HG02870 (cell line): ENCODE measurements at regions not wholly inside any gene's neighbourhood (a gene's known extent, or its start where the extent isn't known, plus 50 kb on each side); places are given as distances from the start of the nearest gene placed in this dataset.

Source experiments
- ATAC-seq: cut with Tn5 transposase; IDR thresholded peaks from one replicate; pipeline ENCODE4 v1.9.1; 2021; ENCODE audit warnings: mild to moderate bottlenecking, moderate library complexity; ENCODE audit not compliant: unreplicated experiment

DNA sequence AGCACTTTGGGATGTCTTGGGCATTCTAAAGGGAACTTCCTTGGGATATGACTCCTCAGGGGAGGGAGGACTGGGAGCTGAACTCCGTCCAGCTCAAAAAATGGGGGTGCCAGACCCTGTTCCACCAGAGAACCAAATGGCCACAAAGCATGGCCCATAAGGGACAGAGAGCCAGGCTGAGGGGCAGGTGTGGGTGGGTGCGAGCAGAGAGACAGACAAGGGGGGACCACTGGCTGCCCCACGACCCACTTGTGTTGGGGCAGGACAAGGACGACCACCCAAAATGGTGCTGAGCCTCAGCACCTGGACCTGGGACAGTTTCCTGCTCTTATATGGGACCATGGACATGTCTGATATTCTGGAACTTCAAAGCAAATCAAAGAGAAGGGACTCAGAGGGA is 148.2 kb upstream of the MLN start:
- no peak for ATAC-seq

DNA sequence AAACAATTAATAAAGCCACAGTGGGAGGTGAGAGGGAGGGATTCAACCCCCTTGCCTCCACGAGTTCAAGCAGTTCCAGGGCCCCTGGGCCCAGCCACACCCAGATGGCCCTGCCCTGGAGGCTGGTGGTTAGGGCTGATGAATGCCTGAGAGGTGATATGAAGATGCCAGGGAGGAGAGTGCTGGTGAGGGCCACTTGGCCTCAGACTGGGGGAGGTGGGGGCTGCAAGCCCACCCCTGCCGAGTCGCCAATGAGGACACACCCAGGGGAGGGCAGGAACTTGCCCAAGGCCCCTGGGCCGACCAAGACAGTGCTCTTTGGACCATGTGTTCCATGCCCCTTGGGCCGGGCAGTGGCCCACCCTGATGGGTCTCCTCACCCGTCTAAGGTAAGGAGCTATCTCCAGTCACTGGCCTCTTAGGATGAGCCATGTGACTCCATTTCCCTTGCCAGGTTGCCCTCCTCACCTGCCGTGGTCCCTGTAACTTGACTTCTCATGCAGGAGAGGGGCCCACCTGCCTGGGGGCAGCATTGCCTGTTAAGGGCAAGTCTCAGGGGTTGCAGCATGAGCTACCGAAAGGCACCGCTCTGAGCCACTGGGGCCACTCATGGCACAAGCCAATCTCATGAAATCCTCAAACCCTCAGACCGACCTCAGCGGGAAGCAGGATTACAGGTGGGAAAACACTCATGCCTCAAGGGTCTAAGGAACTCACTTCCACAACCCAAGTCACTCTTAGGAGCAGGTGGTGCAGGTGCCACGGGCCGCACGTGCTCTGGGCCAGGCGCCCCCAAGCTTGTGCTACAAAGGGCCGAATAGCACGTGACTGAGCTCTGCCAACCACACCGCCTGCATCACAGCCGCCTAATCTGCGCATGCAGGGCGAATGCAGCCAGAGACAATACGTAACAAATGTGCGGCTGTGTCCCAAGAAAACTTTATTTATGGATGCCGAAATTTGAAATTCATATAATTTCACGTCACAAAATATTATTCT is 147.4 kb upstream of the MLN start:
- ATAC-seq, result no peak

DNA sequence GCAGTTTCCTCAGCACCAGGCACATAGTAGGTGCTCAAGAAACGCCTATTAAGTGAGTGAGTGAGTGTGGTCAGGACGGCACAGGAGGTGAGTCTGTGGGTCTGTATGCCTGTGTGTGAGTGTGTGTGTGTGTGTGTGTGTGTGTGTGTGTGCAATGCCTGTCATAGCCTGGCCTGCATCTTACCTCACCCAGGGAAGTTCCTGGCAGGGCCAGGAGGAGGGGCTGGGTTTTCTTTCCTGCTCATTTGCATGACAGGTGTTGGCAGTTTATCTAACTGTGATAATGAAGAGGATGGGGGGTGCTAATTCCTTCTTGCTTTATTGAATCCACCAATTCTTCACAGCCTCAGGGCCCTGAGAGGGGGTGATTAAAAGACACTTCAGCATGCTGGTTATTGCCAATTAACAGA is 146.7 kb upstream of the MLN start:
- ATAC-seq, result no peak

DNA sequence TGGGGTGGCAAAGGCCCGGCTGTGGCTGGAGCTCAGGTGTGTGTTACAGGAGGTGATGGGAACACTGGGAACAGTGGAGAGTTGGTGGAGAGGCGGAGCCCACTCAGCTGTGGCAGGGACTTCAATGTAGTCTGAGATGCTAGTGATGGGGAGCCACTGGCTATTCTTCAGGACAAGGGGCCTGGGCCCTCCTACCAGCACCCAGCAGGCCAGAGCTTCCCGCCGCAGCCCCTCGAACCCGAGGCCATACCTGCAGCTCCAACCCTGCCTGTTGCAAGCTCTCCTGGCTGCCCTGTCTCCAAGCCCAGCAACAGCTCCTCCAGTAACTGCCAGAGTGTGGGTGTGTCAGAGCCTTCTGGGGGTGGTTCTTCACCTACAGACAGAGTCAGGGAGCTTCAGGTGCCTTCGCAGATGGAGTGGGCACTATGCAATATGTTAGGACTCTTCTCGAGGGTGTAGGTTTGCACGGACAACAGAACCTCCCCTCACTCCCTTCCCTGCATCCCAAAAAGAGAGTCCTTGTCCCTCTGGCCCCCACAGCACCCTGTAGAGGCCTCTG is 146.2 kb upstream of the MLN start:
- ATAC-seq, result no peak

DNA sequence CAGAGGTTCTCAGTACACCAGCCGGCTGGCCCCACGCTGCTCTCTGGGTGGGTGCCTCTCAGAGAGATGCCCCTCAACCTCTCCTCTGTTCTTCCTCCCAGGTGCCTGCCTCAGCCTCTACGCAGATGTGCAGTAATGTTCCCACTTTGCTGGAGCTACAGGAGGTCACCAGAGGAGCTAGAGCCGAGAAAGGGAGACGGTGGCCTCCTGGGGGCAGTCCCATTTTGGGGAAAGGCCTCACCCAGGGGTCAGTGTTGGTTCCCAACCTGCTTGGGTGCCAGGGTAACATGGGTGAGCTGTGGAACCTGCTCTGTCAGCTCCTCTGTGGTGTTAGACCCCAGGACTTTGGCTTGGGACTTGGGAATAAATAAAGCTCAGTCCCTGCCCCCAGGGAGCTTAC is 145.3 kb upstream of the MLN start:
- no peak for ATAC-seq

DNA sequence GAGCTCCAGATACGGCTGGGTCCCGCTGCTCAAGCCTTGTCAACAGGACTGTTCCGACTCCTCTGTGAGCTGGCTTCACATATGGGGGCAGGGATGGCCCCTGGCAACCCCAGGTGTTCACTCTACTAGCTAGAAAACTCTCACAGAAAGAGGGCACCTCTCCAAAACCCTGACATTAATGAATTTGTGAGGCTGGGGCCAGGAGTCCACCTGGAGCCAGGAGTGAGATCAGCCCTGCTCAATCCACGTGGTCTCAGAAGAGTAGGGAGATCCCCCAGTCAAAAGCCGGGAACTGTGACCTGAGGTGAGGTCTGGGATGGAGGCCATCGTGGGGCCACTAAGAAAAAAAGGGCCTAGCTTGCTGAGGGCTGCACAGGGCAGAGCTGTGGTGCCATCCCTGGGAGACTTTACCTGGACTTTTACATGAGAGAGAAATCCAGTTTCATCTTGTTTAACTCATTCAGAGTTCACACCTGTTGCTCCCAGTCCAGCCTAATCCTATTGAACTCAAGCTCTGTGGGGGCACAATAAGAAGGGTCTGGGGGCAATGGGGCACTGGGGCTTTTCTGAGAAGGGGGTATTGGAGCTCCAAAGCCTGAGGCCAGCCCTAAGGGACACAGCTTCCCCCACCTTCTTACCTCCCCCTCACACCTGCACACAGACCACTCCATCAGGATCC is 144.3 kb upstream of the MLN start:
- ATAC-seq, result no peak

DNA sequence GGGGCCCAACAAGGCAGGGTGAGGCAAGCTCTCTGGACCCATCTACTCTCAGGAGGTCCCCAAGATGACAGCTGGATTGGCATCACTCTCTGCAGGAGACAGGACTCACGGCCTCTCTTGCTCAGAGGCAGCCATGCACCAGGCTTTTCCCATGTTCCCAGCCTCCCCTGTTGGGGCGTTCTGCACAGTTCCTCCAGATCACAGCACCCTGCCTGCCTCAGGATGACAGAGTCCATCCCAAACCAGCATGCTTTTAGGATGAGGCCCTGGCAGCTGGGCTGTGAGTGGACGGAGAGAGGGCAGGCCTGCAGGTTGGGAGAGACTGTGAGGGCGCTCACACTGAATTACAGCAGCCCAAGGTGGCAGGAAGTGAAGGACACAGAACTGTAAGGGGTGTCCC is 143.2 kb upstream of the MLN start:
- ATAC-seq, result no peak

DNA sequence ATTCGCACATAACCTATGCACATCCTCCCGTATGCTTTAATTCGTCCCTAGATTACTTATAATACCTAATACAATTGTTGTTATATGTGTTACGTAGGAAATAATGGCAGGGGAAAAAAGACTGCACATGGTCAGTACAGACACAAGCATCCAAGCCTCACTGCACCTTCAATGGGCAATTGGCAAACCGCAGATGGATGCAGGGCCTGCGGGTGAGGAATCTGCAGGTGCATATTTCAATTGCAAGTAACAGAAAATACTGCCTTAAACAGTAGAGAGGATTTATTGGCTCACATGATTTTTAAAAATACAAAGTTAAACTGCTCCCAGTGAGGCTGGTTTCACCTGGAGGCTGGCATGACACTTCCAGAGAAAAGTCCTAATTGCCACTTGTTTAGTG is 142.1 kb upstream of the MLN start:
- no peak for ATAC-seq

DNA sequence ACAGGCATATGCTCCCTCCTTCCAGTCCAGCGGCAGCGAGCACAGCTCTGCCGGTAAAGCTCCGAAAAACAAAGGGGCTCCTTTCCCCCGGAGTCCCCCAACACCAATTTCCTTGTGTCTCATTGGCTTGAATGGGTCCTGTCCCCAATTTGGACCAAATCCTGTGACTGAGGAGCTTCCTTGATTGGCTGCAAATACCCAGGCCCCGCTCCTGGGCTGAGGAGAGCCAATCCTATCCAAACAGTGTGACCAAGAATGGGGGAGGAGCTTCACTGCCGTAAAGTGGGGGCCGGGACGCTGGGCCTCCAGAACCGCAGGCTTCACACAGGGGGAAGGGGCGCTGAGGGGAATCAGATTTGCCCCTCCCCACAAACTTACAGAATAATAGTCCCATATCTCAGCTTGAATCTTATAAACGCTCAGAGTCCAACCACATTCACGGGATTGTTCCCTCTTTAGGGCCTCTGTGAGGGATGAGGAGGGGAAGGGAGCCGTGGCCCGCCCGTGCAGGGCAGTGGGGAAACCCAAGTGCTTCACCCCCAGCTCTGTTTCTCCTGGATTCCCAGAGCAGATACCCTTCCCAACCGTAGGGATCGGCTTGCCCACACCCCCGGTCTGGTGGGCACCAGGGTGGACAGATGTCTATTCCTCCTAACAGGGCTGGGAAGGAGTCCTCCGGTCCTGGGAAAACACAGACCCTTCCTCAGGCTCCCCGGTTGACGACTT is 141.0 kb upstream of the MLN start:
- ATAC-seq, result no peak

DNA sequence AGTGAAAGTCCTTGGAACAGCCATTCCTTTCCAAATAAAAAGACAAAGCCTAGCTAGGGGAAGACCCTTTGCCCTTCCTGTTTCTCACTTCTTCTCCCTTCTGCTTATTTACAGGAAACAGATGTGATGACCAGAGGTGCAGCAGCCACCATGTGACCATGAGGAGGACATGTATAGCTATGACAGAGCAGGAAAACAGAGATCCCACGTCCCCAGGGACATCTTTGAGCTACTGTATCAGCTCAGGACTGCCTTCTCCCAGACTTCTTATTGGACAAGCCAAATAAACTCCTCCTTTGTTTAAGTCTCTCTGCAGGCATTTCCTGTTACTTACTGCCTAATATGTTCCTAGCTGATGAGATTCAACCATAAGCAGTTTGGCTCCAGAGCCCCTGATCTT is 133.1 kb upstream of the MLN start:
- ATAC-seq, result no peak

DNA sequence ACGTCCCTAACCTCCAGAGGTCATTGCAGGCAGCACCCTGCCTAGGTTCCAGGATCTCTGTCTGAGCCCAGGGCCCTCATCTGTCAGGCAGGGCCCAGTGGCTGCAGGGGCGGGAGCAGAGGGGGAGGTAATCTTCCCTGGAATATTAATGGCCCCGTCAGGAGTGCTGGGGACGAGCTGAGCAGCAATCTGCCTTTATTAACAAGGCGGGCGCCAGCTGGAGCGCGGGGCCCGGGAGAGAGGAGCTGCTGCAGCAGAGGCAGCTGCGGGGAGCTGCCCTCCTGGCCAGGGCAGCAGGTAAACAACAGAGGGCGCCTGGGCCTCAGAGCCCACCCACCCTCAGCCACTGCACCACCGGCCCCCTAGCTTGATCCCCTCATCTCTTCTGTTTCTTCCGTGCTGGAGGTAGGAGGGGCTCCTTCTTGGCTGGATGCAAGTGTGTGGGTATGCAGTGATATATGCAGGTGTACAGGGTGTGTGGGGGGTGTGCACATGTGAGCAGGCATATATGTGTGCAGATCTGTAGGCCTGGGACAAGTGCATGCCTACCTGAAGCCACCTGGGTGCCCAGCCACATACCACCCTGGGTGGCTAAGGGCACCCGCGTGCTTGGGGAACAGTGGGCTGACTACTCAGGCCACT is 131.8 kb upstream of the MLN start:
- no peak for ATAC-seq

DNA sequence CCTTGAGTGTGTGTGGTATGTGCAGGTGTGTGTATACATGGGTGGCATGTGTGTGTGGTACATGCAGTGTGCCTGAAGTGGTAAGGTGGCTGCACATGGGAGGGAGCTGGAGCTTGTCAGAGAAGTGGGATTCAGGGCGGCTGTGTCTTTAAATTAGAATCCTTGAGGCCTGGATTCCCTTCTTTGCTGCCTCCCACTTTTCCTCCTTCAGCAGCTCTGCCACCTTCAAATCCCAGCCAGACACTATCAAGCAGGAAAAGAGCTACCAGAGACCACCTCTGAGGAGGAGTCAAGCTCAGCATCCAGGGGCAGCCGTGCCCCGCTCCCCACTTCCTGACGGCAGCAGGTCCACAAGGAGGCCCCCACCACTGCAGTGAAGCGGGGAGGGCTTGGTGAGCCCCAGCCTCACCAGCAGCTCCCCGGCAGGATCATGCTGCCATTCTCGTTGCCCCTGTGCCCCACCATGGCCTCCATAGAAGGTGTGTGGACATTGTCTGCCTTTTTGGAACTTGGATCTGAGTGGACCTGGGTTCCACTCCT is 131.0 kb upstream of the MLN start:
- no peak for ATAC-seq

DNA sequence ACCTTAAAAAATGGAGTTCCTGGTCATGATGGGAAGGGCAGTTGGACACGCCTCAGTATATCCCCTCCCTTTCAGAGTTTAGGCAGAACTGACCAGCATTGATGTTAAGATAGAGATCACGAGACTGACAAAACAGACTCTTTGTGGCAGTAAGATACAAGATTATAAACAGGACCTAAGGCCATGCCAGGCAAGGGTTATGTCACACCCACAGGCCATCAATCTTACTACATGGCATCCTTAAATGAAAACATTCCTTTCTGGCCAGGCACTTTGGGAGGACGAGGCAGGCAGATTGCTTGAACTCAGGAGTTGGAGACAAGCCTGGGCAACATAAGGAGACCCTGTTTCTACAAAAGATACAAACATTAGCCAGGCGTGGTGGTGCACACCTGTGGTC is 129.3 kb upstream of the MLN start:
- no peak for ATAC-seq

DNA sequence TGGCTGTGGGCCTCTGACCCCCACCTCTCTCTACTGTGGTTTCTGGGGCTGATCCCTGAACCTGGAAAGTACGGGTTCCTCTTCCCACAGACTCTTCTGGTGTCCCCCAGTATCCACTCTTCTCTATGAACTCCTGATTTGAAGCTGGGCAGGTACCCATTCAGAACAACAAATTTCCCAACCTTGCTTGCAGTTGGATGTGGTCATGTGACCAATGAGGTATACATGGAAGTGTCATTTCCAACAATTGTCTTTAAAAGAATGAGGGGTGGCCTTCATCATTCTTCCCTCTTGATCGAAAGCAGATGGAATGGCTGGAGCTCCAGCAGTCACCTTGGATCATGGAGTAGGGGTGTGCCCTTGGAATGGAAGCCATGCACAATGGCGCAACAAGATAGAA is 128.0 kb upstream of the MLN start:
- no peak for ATAC-seq

DNA sequence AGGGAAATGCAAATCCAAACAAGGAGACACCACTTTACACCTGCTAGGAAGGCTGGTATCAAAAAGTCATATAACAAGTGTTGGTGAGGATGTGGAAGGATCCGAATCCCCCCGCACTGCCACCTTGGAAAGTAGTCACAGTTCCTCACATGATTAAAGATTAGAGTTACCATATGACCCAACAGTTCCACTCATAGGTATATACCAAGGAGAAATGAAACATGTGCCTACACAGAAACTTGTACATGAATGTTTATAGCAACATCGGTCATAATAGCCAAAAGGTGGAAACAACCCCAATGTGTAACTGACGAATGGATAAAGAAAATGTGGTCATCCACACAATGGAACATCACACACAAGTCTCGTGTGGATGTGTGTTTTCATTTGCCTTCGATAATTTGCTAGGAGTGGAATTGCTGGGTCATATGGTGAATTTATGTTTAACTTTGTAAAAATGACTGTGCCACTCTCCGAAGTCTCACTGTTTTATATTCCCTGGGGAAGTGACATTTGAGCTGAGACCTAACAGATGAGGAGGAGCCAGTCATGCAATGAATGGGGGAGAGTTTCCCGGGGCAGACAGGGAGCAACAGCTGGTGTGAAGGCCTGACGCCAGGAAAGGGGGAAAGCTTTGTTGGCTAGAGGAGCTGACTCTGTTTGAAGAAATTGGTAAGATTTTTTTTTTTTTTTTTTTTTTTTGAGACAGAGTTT is 125.9 kb upstream of the MLN start:
- ATAC-seq, result no peak

DNA sequence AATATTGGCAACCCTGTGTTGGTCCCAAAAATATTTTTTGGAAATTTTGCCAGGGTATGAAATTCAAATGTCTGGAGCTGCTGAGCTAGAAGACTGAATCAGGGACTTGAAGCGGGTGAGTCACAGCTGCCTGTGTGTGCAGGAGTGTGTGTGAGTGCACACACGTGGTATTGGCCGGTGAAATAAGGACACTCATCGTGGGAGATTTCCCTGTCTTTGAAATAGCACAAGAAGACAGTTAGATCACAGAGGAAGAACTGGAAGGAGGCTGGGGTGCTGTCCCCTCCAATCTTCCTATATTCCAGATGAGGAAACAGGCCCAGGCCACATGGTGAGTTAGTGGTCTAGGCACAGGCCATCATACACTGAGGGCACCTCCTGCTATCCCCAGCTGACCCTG is 123.8 kb upstream of the MLN start:
- ATAC-seq, result no peak

DNA sequence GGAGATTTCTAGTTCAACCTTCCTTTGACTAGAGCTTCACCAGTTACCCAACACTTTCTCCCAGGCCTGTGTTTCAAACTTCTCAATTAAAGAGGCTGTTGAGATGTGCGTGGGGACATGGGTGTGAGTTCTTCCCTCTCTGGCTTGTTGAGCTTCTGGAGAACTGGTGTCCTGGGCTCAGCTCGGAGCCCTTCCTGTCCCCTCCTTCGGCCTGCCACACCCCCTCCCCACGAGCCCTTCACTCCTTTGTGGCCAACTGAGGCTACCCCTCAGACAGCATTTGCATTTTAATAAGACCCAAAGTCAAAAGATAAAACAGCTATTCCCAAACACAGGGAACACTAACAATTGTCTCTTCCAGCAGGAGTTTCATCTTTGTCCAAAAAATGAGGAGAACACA is 123.3 kb upstream of the MLN start:
- ATAC-seq, result no peak

DNA sequence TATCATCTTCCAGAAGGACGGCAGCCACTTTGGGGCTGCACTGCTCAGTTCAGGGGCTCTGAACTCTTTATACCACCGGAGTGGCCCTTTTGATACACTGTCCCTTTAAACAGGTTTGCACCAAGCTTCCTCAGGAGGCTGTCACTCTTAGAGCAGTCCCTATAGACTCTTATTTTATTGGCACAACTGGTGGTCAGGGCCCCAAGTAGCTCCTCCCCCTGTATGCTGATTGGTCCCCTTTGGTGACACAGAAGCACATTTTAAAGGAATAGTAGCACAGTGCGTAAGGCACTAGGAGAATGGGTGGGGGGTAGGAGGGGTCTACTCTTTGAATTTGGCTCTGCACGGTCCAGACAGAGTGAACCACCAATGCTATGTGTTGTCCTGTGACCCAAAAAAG is 122.6 kb upstream of the MLN start:
- ATAC-seq, result no peak

DNA sequence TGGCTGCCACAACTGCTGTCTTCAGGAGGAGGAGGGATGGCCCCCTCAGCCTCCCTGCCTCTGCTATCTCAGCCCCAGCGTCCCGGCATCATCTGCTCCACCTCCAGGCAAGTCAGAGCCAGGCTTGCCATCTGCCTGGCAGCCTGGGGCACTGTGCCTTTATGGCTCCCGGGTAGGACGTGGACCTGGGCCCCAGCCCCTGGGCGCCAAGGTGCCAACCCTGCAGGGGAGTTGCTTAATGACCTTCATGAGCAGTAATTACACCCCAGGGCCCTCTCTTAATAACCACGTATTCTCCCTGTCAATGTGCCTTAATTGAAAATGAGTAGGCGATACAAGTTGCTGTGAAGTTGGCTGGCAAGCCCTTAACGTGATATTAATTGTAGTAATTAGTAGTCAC is 122.1 kb upstream of the MLN start:
- no peak for ATAC-seq

DNA sequence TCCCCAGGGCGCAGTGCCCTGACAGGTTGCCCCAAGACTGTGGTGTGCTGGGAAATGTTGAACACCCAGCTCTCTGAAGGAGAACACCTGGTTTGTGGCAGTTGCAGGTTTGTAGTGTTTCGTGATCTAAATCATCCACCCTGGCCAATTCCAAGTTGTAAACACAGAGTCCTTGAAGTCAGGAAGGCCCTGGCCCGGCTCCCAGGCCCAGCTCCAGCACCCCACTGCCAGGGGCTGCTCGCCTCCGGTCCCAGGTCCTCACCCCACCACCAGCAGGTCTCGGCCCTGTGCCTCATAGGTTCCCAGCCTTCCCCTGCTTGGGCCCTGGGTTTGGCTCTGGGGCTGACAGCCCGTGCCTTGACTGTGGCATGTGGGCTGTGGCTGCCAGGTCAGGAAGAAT is 121.4 kb upstream of the MLN start:
- ATAC-seq, result no peak
